Mesothelial cell of epicardium (in vitro differentiated cells): ENCODE measurements at regions not wholly inside any gene's neighbourhood (a gene's known extent, or its start where the extent isn't known, plus 50 kb on each side); places are given as distances from the start of the nearest gene placed in this dataset.

Experiments used
- DNase-seq, 2 experiments: peaks; one replicate each; pipeline ENCODE4 v3.0.0; 2021; ENCODE audit warnings: low spot score in 2 of 2; ENCODE audit not compliant: unreplicated experiment in 2 of 2
- H3K27ac Mint-ChIP-seq: 2 replicates; pipeline ENCODE4 v1.8.0; 2021; ENCODE audit warnings: mixed read lengths
- H3K27me3 Mint-ChIP-seq: 2 replicates; pipeline ENCODE4 v1.8.0; 2021; ENCODE audit warnings: low read depth, mixed read lengths
- H3K36me3 Mint-ChIP-seq: 2 replicates; pipeline ENCODE4 v1.8.0; 2021; ENCODE audit warnings: mixed read lengths
- H3K4me1 Mint-ChIP-seq: 2 replicates; pipeline ENCODE4 v1.8.0; 2021; ENCODE audit warnings: mixed read lengths
- H3K4me3 Mint-ChIP-seq: 2 replicates; pipeline ENCODE4 v1.8.0; 2021; ENCODE audit warnings: mild to moderate bottlenecking, moderate library complexity, mixed read lengths
- H3K9me3 Mint-ChIP-seq: 2 replicates; pipeline ENCODE4 v1.8.0; 2021; ENCODE audit warnings: mixed read lengths
- TF ChIP-seq, protein P1 (sequence below): fragments of 200-600 bp; sonication (generic); IDR thresholded peaks from one replicate; pipeline ENCODE4 v1.5.0; 2021; ENCODE audit warnings: antibody characterized with exemption; ENCODE audit not compliant: unreplicated experiment

DNA sequence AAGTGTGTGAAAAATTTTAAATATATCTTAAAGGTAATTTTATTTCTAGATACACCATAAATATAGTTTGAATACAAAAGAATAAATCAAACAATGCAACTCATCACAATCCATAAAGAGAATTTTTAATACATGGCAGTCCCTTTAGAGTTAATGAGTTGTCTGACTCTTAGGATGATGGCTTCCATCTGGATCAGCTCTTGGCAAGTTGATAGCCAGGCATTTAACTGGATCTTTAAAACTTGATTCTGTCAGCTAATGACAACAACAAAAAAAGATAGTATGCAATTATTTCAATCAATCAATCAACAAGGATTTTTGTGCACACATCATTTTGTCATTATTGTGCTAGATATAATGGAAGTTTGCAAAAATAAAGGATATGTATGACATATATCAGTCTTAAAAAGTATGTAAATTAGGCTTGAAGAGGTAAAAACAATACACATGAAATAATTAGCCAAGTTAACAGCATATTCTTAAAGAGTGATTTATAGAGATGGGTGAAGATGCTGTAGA is 174.9 kb upstream of the PCDH18 start:
- H3K9me3 Mint-ChIP-seq = no peaks in the 10 kb centered on the region
- H3K36me3 Mint-ChIP-seq = no peaks in the 10 kb centered on the region
- no peak overlapping the region for H3K27ac Mint-ChIP-seq
- peaks cover 16% of the 10 kb centered on the region for H3K4me1 Mint-ChIP-seq
- no peak overlapping the region for H3K4me3 Mint-ChIP-seq
- TF ChIP-seq, protein P1, sequence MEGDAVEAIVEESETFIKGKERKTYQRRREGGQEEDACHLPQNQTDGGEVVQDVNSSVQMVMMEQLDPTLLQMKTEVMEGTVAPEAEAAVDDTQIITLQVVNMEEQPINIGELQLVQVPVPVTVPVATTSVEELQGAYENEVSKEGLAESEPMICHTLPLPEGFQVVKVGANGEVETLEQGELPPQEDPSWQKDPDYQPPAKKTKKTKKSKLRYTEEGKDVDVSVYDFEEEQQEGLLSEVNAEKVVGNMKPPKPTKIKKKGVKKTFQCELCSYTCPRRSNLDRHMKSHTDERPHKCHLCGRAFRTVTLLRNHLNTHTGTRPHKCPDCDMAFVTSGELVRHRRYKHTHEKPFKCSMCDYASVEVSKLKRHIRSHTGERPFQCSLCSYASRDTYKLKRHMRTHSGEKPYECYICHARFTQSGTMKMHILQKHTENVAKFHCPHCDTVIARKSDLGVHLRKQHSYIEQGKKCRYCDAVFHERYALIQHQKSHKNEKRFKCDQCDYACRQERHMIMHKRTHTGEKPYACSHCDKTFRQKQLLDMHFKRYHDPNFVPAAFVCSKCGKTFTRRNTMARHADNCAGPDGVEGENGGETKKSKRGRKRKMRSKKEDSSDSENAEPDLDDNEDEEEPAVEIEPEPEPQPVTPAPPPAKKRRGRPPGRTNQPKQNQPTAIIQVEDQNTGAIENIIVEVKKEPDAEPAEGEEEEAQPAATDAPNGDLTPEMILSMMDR = no peak
- H3K27me3 Mint-ChIP-seq = no peaks in the 10 kb centered on the region
- no peak for DNase-seq

DNA sequence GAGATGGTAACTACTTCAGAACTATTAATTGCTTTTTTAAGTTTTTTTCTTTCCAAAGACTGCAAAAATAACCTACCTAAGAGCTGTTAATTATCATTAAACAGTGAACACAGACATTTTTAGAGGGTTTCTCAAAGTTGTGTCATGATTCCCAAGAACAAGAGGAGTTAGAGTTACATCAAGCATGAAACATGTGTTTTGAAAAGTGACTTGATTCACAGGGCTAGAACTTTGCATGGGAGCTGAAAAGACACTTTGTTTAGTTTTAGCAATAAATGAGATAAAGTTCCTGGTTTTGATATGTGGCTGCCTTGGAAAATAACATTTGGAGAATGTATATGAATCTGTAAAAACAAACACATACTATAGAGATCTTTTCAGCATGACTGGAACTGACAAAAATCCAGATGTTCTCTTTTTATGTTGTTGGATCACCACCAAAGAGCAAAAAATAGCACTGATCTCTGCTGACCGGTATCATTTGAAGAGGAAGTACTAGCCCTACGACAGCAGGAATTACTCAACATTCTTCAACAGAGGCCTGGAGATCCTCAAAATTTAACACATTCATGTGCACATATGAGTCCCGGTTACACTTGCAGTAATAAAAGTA is 173.0 kb upstream of the PCDH18 start:
- H3K4me3 Mint-ChIP-seq = no peak overlapping the region
- peaks cover 20% of the 10 kb centered on the region for H3K4me1 Mint-ChIP-seq
- no peaks in the 10 kb centered on the region for H3K27me3 Mint-ChIP-seq
- H3K36me3 Mint-ChIP-seq = peaks cover under 1% of the 10 kb centered on the region
- TF ChIP-seq, protein P1 = no peak
- peak overlapping the region; percentile 84 for H3K27ac Mint-ChIP-seq
- peaks cover 9% of the 10 kb centered on the region for H3K9me3 Mint-ChIP-seq
- no peak for DNase-seq

DNA sequence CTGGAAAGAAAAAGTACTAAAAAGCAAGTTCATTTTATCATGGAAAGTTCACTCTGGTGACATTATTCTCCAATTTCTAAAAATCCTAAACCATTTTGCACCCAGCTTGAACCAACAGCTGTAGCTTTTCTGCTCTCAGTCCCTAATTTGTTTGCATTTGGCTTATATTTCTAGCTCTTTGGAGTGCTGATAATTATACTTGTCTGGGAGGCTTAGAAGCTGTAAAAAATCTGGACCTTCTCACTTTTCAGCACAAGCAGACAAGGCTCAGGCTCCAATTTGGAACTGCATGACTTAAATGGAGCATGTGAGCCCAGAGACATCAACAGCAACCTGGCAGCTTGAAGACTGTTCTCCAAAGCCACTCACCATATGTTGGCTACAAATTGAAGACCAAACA is 170.9 kb upstream of the PCDH18 start:
- DNase-seq = no peak
- Mint-ChIP-seq H3K27ac (no peak overlapping the region), H3K4me1 (peaks cover 20% of the 10 kb centered on the region), H3K9me3 (peaks cover 26% of the 10 kb centered on the region), H3K27me3 (no peaks in the 10 kb centered on the region), H3K36me3 (peaks cover 6% of the 10 kb centered on the region), H3K4me3 (no peak overlapping the region)
- TF ChIP-seq, protein P1 = no peak

DNA sequence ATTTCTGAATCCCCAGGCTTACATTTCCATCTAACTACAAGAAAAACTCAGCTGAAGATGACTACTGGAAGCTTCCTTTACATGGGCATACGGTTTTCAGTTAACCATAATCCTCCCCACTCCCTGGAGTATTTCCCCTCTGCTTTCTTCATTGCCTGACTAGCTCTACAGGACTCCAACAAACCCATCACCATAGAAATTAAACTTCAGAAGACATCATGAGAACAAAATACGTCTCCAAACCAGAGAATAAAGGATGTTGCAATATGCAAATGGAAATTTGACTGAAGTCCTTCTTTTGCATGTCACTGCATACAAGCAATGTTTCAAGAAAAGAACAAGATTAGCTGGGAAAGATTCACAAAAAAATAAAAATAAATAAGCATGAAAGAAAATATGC is 170.2 kb upstream of the PCDH18 start:
- H3K4me1 Mint-ChIP-seq = peaks cover 20% of the 10 kb centered on the region
- no peak for DNase-seq

DNA sequence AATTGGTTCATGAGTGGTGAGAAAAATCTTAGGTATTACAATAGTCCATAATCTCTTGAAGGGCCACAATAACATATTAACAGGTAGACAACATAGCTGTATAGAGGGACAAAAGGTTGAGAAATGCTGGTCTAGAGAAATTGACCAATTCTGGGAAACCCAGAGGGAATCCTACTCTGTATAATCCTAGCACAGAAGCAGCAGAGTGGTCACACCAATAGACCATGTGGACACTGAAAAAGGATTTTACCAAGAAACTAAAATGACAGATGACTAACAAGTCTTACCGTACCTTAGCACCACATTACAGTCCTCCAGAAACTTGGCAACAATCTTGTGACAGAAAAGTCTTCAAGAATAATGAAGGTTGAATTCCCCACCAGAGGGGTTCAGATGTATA is 169.1 kb upstream of the PCDH18 start:
- DNase-seq = no peak
- peaks cover 20% of the 10 kb centered on the region for H3K4me1 Mint-ChIP-seq
- H3K27ac Mint-ChIP-seq = no peak overlapping the region
- H3K27me3 Mint-ChIP-seq = no peaks in the 10 kb centered on the region
- TF ChIP-seq, protein P1 = no peak
- H3K4me3 Mint-ChIP-seq = no peak overlapping the region
- peaks cover 30% of the 10 kb centered on the region for H3K9me3 Mint-ChIP-seq
- peaks cover 6% of the 10 kb centered on the region for H3K36me3 Mint-ChIP-seq

More for the DNA sequence above, 170.2 kb upstream of the PCDH18 start:
- Mint-ChIP-seq H3K27ac (no peak overlapping the region), H3K9me3 (peaks cover 30% of the 10 kb centered on the region), H3K4me3 (no peak overlapping the region), H3K27me3 (no peaks in the 10 kb centered on the region), H3K36me3 (peaks cover 6% of the 10 kb centered on the region)
- TF ChIP-seq, protein P1 = no peak
